NCI-H146 (cell line): ENCODE measurements at regions not wholly inside any gene's neighbourhood (a gene's known extent, or its start where the extent isn't known, plus 50 kb on each side); places are given as distances from the start of the nearest gene placed in this dataset.
"Not testable (repeated sequence)": the region's sequence is repeated elsewhere in the genome, so short reads cannot be mapped to it uniquely, and the experiment has no call there.

Experiments
- DNase-seq: peaks from one replicate; lab custom pipeline; 2025; lab: John Stamatoyannopoulos, UW

DNA sequence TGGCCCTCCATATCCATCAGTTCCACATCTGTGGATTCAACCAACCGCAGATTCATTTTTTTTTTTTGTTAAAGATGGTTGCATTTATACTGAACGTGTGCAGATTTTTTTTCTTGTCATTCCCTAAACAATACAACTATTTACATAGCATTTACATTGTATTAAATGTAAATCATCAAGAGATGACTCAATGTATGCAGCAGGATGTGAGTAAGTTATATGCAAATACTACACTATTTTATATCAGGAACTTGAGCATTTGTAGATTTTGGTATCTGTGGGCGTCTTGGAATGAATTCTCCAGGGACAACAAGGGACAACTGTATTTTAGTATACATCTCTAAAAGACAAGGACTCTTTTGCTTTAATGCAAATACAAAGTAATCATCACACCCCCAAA, 299.2 kb upstream of the ZNF608 start:
- DNase-seq, result no peak

DNA sequence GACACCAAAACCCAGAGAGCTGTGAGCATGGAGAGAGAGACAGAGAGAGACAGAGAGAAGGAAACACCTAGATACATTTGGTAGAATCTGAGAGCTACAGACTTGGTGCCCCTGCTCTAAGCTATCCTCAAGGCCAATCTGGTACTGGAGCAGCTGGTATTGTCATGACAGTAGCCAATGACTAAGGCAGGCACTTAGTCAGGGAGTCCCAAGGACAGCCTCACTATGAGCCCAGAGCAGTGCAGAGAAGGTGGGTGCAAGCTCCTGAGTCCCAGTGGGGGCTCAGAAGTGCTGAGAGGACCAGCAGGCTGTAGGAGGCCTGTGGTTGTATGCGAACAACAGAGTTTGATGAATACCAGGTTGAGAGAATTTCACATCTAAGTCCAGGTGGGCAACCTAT, 300.4 kb upstream of the ZNF608 start:
- DNase-seq, result no peak

DNA sequence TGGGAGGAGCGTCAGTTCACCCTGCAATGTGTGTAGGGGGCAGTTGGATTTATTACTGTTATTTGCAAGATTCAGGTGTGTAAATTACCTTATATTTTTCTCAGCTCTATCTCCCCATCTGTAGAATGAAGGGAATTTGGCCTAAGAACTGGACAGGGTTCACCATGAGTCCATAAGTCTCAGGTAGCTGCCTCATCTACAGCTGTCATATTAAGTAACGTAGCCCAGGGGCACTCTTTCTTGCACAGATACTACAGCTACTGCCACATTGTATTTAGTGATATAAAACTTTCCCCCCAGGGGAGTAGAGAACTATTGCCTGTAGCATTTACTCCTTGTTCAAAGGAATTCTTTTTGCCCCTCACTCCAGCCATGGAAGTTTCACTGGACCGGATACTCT, 301.4 kb upstream of the ZNF608 start:
- no peak for DNase-seq

DNA sequence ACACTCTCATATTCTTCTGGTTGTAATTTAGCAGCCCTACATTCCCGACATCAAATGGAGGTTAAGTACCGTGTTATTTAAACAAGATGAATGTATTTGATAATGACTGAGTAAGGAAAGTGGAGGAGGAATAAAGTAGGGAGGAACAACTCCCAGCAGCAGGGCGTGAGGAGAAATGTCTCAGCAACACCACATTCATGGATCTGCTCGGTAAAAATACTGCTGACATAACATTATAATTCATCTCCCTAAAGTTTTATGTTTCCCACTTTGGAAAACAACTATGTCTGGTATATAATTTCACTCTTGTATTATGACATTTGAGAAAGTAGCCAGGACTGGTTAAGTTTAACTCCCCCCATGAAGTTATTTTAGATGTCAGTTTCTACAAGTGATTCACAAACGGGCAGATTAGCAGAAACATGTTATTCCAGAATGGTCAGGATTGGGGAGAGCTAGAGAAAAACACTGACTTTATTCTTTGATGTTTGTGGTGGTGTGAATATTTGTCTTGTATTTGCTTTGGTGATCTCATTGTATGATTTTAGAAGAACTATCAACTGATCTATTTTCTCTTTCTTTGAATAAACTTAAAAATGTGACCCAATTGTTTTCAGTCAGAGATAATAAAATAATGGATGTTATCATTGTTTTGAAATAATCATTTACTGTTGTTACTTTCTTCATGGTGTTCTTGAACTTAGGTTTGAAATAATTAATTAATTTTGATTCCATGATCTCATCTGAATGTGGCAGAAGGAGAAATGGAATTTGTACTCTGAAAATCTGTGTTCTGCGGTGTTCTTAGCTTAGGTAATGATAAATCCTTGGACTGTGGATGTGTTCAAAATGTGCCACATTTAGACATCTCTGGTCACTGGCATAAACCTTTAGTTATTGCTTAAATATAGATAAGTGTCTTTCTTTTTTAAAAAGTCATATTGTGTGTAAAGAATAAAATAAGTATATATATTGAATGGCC, 303.6 kb upstream of the ZNF608 start:
- no peak for DNase-seq

DNA sequence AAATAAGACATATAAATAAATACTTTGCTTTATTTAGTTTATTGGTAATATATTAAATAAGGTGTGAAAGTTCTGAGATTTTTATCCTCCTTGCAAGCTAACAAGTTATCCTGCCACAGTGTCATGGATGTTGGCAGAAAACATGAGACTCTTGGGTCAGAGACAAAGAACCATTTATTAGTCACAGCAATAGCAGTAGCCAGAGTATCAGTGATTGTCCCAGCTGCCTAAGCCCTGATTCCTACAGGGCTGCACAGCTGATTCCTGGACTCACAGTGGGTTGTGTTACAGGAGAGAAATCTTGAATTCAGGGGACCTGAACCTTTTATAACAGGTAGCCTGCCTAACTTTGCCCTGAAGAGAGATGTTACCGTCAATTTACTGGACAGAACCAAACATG, 304.5 kb upstream of the ZNF608 start:
- no peak for DNase-seq

DNA sequence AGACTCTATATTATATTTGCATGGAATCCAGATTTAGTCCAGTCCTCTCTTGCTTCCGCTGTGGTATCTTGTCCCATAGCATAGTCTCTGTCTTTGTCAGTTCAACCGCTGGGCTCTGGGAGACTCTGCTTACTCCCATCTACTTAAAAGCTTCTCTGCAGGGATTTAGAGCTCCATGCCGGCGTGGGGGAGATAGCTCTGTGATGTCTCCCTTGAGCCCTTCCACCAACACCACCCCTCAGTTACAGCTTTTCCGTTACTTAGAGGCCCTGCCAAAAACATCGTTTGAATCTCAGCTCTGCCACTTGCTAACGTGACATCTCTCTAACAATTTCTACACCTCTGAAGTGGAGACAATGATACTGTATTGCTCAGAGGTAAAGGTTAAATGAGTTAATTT, 306.1 kb upstream of the ZNF608 start:
- no peak for DNase-seq

DNA sequence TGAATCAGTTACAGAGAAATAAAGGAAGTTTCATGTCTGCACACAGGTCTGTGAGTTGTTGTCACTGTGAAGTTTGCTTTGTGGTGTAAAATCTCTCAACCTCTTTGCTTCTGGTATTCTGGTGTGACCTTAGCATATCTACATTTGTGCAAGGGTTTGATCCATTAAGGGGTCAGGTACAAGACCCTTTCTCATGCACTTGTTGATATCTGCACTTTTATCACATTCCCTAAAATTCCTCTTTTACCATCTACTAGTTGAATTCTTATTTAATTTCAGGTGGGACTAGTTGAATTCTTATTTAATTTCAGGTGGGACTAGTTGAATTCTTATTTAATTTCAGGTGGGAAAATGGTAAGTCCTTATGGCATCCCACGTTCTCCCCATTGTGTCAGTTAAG, 306.7 kb upstream of the ZNF608 start:
- DNase-seq, result no peak

DNA sequence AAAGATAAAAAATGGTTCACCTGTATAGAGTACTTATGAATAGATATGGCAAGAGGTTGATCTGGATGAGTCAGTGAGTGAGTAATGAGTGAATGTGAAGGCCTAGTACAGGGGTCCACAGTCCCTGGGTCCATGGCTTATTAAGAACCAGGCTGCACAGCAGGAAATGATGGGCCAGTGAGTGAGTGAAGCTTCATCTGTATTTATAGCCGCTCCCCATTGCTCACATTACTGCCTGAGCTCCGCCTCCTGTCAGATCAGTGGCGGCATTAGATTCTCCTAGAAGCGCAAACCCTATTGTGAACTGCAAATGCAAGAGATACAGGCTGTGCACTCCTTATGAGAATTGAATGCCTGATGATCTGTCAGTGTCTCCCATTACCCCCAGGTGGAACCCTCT, 307.7 kb upstream of the ZNF608 start:
- no peak for DNase-seq

DNA sequence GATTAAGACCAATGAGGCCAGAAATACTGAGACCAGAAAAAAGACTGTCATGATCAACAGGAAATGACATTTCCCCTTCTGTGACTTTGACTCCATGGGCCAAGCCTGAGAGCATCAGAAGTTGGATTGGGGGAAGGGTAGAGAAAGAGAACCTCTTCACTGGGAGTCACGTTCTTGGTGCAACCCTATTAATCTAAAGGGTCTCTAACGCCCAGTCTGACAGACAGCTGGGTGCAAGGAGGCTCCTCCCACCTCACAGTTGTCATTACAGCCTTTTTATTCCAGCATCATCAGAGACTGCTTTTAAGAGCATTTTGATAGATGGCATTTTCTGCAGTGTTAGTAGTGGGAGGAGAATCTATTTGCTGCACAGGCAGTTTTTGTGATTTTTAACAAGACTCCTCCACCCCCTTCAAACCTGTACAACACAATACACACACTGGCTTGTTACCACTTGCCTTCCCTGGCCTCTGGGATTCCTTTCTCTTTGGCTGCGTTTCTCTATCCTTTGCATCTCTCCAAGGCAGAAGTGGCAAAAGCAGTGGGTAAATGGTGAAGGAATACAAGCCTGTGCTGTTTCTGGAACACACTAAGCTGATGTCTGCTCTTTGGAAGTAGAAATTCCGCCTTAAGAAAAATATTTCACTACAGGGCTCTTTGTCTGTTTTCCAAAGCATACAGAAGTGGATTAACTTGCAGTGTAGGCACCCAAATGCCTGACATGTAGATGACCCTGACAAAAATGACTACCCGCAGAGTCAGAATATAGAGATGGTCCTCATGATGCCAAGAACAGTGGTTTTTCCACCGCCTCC, 310.4 kb upstream of the ZNF608 start:
- no peak for DNase-seq

DNA sequence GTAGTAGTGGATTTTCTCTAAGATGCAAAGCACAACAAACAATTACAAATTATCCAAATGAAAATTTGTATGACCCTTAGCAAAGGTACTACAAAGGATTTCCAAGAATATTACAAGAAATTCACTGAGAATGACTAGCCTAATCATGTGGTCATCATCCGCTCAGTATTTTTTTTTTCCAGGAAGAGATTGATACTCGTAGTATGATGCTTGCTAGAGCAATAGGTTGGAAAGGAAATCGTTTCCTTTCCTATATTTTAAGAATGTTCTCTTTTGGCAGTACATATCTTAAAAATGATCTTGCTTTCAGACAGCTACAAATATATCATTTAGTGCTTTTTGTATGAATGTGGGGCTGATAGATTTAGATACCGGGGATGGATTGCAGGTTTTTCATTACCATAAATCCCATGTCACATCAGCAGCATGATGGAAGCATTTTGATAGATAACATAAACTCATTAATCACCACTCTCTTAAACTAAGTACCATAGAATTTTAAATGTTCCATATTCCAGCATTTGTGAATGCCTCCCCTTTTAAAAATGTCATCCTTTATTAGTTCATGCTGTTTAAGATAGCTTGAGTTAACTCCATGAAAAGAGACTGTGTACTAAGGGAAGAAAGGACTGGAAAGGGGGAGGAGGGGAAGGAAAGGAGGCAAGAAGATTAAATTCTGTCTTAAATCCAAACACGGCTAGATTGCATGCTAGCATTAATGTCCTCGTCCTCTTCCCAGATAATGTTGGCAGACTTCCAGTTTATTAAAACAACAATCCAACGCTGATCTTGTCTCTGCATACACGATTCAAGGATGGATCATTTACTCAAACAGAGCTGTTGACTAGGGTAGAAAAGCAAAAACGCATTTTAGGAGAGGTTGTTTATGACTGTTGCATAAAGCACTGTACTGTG, 311.7 kb upstream of the ZNF608 start:
- DNase-seq, result peak; percentile 44

DNA sequence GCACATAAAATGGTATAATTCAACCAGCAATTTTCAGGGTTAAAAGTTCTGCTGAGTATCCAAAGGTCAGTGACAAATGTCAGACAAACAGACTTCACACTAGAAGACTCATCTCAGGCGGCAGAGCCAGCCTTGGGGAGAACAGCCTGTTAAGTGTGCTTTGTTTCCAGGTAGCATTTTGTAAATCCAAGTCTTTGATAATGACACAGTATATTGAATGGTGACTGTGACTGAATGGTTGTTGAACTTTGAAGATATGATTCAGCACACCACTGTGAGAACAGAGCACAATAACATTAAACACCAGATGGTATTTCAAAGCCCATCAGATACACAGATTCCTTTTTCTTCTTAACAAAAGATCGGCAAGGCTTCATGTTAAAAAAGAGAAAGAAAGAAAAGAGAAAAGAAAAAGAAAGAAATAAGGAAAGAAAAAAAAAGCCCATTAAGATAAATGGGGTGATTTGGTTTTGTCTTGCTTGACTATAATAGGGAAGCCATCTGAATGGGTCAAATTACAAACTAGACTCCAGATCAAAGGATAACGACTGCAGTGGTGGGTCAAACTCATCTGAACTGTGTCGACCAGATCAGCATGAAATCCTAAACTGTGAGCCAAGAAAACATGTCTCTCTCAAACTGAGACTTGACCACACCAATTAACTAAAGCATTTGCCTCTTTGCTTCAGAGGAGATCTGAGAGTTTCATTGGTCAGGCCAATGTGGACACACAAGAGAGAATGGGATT, 313.0 kb upstream of the ZNF608 start:
- peak; percentile 33 for DNase-seq

DNA sequence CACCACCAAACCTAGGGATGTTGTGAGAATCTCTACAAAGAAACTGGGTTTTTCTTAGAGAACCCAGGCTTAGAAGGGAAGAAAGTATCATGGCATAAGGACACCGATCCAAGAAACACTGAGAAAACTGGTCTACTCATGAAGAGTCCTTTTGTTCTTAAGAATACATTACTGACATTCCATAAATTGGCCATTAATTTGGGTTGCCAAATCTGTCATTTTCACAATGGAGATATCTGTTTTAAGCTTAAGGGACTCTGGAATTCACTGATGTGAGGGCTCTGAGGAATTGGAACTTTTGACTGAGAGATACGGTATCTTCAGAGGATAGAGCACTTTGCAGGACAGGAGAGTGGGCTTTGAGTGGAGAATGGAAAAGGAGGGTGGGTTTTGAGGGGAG, 315.3 kb upstream of the ZNF608 start:
- no peak for DNase-seq

DNA sequence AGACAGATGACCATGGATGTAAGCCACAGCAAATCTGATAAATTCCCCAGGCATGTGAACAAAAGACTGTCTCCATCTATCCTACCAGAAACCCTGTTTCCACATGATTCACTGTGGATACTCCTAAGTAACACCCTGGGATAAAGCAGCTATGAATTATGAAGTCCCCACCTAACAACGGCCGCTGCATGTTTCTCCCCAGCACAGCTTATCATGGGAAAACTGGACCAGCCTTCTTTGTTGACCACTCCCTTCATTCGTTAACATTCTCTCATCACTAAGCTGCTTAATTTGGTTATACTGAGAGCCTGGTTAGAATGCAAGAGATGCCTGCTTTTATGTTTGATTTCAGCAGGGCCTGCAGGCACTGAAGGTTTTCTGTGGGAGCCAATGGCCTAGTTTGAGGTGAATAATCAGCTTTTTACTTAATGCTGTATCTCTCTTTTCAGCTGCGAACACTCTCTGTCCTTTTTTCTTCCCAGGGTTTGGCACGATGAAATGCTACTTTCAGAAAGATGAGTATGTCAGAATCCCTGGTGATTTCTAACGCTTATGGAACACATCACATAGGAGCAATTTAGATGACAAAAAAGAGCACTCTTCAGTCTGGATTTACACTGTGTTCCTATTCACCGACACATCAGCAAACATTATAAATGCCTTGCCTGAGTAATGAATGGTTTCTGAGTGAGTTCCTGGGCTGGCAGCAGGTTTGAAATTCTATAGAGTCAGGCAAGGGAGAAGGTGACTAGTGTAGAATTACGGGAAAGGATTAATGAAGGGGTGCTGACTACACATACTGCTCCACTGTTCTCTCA, 318.4 kb upstream of the ZNF608 start:
- DNase-seq, result peak; percentile 38

DNA sequence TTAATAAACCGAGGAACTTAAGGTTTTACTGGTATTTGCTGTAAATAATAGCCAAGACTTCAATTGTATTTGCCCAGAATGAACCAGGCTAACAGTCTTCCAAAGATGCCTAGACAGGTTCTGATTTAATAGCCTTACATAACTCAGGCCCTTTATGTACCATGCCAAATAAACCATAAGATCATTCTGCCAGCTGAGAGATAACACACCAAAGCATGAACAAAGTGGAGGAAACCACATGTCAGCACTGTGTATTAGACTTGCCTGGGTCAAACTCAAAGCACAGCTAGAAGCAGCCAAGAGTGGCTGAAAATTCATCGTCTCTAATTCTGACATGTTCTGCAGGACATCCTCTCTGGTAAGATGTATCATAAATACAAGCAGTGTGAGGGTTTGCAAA, 319.3 kb upstream of the ZNF608 start:
- DNase-seq, result no peak

DNA sequence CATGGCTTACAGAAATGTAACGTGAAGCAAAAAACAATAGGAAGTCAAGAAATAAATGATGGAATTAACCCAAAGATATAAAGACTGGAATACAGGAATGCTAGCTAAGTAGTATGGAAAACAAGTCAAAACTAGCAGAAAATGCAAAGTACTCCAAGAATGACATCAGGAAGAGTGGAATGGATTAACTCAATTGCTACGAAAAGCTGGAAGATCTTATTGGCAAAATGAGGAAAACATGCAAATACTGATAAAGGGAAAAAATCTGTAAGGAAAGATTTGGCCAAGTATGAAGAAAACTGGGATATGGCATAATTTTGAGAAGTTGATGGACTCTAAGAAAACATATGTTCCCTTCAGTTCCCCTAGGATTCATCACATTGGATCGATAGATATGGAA, 324.5 kb upstream of the ZNF608 start:
- no peak for DNase-seq

DNA sequence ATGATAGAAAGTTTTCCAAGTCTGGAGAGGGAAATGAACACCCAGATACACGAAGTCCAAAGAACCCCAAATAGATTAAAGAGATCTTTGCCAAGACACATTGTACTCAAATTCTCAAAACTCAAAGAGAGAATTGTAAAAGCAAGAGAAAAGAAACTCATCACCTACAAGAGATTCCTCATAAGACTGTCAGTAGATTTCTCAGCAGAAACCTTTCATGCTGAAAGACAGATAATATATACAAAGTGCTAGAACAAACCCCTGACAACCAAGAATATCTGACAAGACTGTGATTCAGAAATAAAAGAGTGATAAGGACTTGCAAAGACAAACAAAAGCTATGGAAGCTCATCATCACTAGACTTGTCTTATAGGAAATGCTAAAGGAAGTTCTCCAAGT, 326.7 kb upstream of the ZNF608 start:
- no peak for DNase-seq

DNA sequence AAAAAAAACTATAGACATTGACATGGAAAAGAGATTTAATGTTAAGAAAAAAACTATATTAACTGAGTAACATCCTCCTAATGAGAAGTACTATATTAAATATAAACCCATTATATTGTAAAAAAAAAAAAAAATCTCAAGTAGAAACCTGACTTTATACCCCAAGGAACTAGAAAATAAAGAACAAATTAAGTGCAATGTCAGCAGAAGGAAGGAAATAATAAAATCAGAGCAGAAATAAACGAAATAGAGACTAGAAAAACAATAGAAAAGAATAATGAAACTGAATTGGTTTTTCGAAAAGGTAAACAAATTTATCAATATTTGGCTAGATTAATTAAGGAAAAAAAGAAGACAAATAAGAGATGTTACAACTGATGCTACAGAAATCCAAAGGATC, 329.1 kb upstream of the ZNF608 start:
- DNase-seq, result no peak

DNA sequence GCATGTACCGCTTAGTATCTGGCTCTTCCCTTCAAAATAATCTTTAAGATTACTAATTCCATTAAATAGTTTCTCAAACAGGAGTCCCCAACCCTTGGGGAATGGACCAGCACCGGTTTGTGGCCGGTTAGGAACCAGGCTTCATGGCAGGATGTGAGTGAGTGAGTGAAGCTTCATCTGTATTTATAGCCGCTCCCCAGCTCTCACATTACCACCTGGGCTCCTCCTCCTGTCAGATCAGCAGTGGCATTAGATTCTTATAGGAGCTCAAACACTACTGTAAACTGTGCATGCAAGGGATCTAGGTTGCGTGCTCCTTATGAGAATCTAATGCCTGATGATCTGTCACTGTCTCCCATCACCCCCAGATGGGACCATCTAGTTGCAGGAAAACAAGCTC, 332.6 kb upstream of the ZNF608 start:
- not testable (repeated sequence) for DNase-seq

DNA sequence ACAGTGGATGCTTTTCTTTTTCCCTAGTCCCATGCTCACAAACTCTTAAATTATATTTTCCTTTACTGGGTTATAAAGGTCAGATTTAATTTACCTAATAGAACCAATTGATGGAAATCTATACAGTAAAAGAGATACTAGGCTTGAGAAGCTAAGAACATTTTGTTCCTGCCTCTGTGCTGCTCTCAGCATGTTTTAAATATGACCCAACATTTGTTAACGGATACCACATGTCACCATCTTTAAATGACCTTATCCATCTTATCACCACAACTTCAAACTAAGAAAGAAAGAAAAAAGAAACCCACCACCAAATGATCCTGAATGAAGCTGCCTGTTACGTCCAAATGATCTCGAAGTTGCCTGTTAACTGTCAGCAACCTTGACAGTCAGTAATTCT, 334.7 kb upstream of the ZNF608 start:
- no peak for DNase-seq

DNA sequence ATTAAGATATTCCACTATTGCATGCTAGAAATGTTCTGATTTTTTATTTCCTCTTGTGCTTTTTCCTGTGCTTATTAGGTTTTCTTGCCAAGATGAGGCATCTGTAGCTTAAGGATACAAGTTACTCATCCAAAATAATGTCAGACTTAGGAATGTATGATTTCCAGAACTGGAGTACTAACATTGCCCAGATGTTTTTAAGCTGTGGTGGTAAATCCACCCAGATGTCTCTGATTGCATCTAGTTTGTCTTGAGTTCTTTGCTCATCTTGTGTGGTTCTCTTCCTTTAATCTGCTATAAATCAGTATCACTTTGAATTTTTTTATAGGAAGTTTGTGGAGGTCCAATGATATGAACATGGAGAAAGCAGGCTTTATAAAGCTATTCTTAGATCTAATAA, 337.5 kb upstream of the ZNF608 start:
- DNase-seq, result no peak
